HCT116 (cell line): ENCODE measurements at regions not wholly inside any gene's neighbourhood (a gene's known extent, or its start where the extent isn't known, plus 50 kb on each side); places are given as distances from the start of the nearest gene placed in this dataset.

Experiments used
- ATAC-seq: fragments of 200-7000 bp; cut with Tn5 transposase; 2 replicates; pipeline ENCODE4 v1.9.1; 2020; ENCODE audit warnings: mild to moderate bottlenecking, moderate library complexity
- BruUV-seq: library from RNA; stranded (reverse); fragments of 400-500 nt; replicated peaks from 2 replicates; lab custom pipeline; 2021; lab: Mats Ljungman, UMichigan
- CTCF ChIA-PET: fragments of 300-600 bp; sonication (Branson Sonifier 250); formaldehyde crosslinking; loops from one replicate; lab custom pipeline; 2021; ENCODE audit warnings: antibody characterized with exemption; lab: Charles Lee
- POLR2A ChIA-PET: fragments of 300-600, 350-600 bp; sonication (Branson Sonifier 250); formaldehyde crosslinking; loops from one replicate; lab custom pipeline; 2021; ENCODE audit warnings: antibody characterized with exemption; lab: Charles Lee
- RAD21 ChIA-PET, 2 experiments: fragments of 300-600 bp; sonication (Branson Sonifier 250); formaldehyde crosslinking; loops; one replicate each; lab custom pipeline; 2023; ENCODE audit warnings: low total read pairs in 2 of 2; ENCODE audit not compliant: uncharacterized antibody in 2 of 2, unreplicated experiment in 2 of 2, low non-redundant PET in 1 of 2; lab: Charles Lee
- DNase-seq: peaks from one replicate; pipeline ENCODE4 v3.0.0-alpha.2; 2010; ENCODE audit warnings: low read depth, low spot score
- H2AFZ ChIP-seq: fragments of 200-600 bp; shearing (Covaris generic), sonication (generic); 2 replicates; pipeline ENCODE4 v1.6.1; 2017; ENCODE audit warnings: low read depth, mixed run types, mixed read lengths, antibody characterized with exemption, low read length; ENCODE audit not compliant: poor library complexity, severe bottlenecking
- H3K27ac ChIP-seq: 2 replicates; pipeline ENCODE4 v1.5.1; 2012; ENCODE audit warnings: low read depth, low read length
- H3K27me3 ChIP-seq: fragments of 200-600 bp; sonication (generic); 2 replicates; pipeline ENCODE4 v1.6.1; 2016; ENCODE audit warnings: mixed run types, low read length, mixed read lengths; ENCODE audit not compliant: insufficient read depth
- H3K36me3 ChIP-seq, 2 experiments: fragments of 200-500 bp in 1 of 2; fragments of 200-600 bp in 1 of 2; sonication (Bioruptor generic) in 1 of 2; sonication (generic) in 1 of 2; 2 replicates each; pipeline versions ENCODE4 v1.5.1 to v1.6.1; 2014 to 2016; ENCODE audit warnings: low read length in 2 of 2, inconsistent platforms in 1 of 2, mixed read lengths in 1 of 2, mixed run types in 1 of 2; ENCODE audit not compliant: insufficient read depth in 2 of 2, control insufficient read depth in 1 of 2
- H3K4me1 ChIP-seq, 2 experiments: fragments of 200-600 bp in 1 of 2; sonication (generic) in 1 of 2; 2 replicates each; pipeline versions ENCODE4 v1.5.1 to v1.6.1; 2012 to 2017; ENCODE audit warnings: low read length in 2 of 2, inconsistent platforms in 1 of 2, mild to moderate bottlenecking in 1 of 2, mixed read lengths in 1 of 2, mixed run types in 1 of 2, moderate library complexity in 1 of 2; ENCODE audit not compliant: insufficient read depth in 2 of 2, control insufficient read depth in 1 of 2
- H3K4me2 ChIP-seq: fragments of 200-600 bp; sonication (generic); 2 replicates; pipeline ENCODE4 v1.6.1; 2017; ENCODE audit warnings: mixed run types, low read length, mixed read lengths
- H3K4me3 ChIP-seq, 2 experiments: fragments of 200-600 bp in 1 of 2; sonication (generic) in 1 of 2; replicated peaks in 1 of 2; 2 replicates each; pipeline ENCODE4 v1.5.1; 2011 to 2016; ENCODE audit warnings: low read length in 2 of 2, control low read depth in 1 of 2, low read depth in 1 of 2, mild to moderate bottlenecking in 1 of 2, mixed read lengths in 1 of 2, mixed run types in 1 of 2
- H3K79me2 ChIP-seq: fragments of 200-600 bp; sonication (generic); 2 replicates; pipeline ENCODE4 v1.6.1; 2017; ENCODE audit warnings: mild to moderate bottlenecking, mixed run types, low read length, moderate library complexity, mixed read lengths; ENCODE audit not compliant: insufficient read depth
- H3K9ac ChIP-seq: fragments of 200-600 bp; sonication (generic); 2 replicates; pipeline ENCODE4 v1.6.1; 2016; ENCODE audit warnings: low read length, mixed read lengths
- H3K9me2 ChIP-seq: fragments of 200-600 bp; sonication (generic), shearing (Covaris generic); 2 replicates; pipeline ENCODE4 v1.6.1; 2017; ENCODE audit warnings: mixed run types, mild to moderate bottlenecking, moderate library complexity; ENCODE audit not compliant: insufficient read depth
- H3K9me3 ChIP-seq, 2 experiments: fragments of 200-500 bp in 1 of 2; fragments of 200-600 bp in 1 of 2; sonication (Bioruptor generic) in 1 of 2; sonication (generic) in 1 of 2; 2 replicates each; pipeline ENCODE4 v1.6.1; 2014 to 2017; ENCODE audit warnings: low read length in 2 of 2, mixed read lengths in 2 of 2, inconsistent platforms in 1 of 2, low read depth in 1 of 2, mild to moderate bottlenecking in 1 of 2, mixed run types in 1 of 2, moderate library complexity in 1 of 2; ENCODE audit not compliant: control insufficient read depth in 1 of 2, insufficient read depth in 1 of 2
- H4K20me1 ChIP-seq: fragments of 200-600 bp; sonication (generic), shearing (Covaris generic); 2 replicates; pipeline ENCODE4 v1.6.1; 2017; ENCODE audit warnings: mixed run types, mild to moderate bottlenecking, moderate library complexity; ENCODE audit not compliant: insufficient read depth
- CEBPB ChIP-seq: IDR thresholded peaks from 2 replicates; pipeline ENCODE4 v1.6.1; 2012; ENCODE audit warnings: low read depth
- FOSL1 ChIP-seq: IDR thresholded peaks from 2 replicates; pipeline ENCODE4 v1.6.1; 2012; ENCODE audit warnings: low read depth
- POLR2AphosphoS5 ChIP-seq: IDR thresholded peaks from 2 replicates; pipeline ENCODE4 v1.6.1; 2011; ENCODE audit warnings: mild to moderate bottlenecking, low read depth, low read length, moderate library complexity
- SIN3A ChIP-seq: IDR thresholded peaks from 2 replicates; pipeline ENCODE4 v1.6.1; 2012; ENCODE audit warnings: low read depth
- YY1 ChIP-seq: IDR thresholded peaks from 2 replicates; pipeline ENCODE4 v1.6.1; 2011; ENCODE audit warnings: low read length, low read depth, moderate library complexity, mild to moderate bottlenecking; ENCODE audit not compliant: insufficient replicate concordance; ENCODE audit errors: extremely low read depth
- ZFX ChIP-seq: fragments of 450-650 bp; IDR thresholded peaks from 2 replicates; pipeline ENCODE4 v1.6.1; 2017
- intact Hi-C: fragments of 100-400 bp; cut with micrococcal nuclease; formaldehyde crosslinking; loops from 2 replicates; pipeline ENCODE4 v1.10.0; 2022

DNA sequence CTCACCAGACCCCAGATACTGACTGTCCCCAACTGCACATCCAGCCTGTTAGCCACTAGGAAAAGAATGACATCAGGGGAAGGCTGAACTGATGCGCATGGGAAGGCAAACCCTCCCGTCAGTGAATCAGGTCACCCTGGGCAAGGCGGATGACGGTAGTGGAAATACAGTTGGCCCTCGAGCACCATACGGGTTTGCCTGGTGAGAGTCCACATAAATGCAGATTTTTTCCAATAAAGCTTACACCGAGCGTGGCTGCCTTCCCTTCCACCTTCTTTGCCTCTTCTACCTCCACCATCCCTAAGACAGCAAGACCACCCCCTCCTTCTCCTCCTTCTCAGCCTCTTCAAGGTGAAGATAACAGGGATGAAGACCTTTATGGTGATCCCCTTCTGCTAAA lies 236.1 kb upstream of the TNRC6C start:
- intact Hi-C loops: no loop called here
- Histone ChIP-seq H3K9me2 (no peaks in the 10 kb centered on the region), H3K9ac (no peak overlapping the region), H2AFZ (no peak overlapping the region), H3K4me2 (no peak overlapping the region), H3K36me3 (no peaks in the 10 kb centered on the region), H3K4me3 (no peak overlapping the region), H3K27me3 (peaks cover 9% of the 10 kb centered on the region; the same call in 1 of the 2 replicates), H3K27ac (no peak overlapping the region), H3K9me3 (peaks cover 3 to 4% of the 10 kb centered on the region in 2 experiments; a peak in 1 of 4 replicates), H4K20me1 (no peaks in the 10 kb centered on the region), H3K79me2 (no peaks in the 10 kb centered on the region), H3K4me1 (no peaks in the 10 kb centered on the region)
- ChIA-PET CTCF (no interaction called here), RAD21 (no interaction called here), POLR2A (no interaction called here)
- no peak for TF ChIP-seq SIN3A
- TF ChIP-seq ZFX: no peak
- BruUV-seq: no TSS peak
- no peak for DNase-seq
- no peak for ATAC-seq

DNA sequence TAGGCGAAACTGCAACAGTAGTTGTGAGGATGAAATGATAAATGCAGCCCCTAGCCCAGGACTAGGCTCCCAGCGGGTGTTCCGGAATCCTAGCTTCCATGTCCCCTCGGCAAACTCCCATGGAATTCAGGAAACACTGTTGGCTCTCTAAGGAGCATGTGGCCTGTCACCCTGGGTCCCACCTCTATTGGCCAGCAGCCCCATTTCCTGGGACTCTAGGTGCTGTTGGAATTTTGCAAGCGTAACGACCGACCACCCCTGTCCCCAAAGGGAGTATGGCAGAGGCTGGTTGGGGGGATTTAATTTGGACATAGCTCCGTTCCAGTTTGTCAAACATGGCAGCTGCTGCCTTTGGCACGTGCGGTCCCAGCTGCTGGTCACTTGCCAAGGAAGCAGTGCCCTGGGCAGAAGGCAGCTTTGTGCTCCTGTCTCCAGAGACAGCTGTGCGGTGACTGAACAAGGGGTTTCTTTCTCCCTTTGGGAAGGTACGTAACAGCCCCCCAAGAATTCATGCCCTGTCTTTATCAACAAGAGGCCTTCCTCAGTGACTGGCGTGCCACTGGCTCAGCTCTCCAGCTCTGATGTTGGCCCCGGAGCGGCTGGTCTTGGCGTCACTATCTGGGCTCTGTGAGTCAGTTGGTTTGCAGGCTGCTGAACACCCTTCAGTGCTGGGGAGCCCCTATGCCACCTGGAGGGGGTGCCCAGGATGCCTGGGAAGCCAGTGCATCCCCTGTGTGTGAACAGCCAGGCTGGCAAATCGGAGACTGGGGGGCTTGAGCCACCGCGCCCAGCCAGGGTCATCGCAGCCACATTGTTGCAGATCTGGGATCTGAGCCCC lies 235.2 kb upstream of the TNRC6C start:
- H3K4me3 ChIP-seq: no peak overlapping the region
- H3K27ac ChIP-seq: no peak overlapping the region
- ChIA-PET CTCF (no interaction called here), RAD21 (no interaction called here), POLR2A (no interaction called here)
- DNase-seq (no peak), ATAC-seq (no peak)
- H2AFZ ChIP-seq: no peak overlapping the region
- no peak for TF ChIP-seq FOSL1
- no peak for TF ChIP-seq YY1
- TF ChIP-seq CEBPB: no peak
- TF ChIP-seq SIN3A: no peak
- TF ChIP-seq ZFX: no peak
- no peak for TF ChIP-seq POLR2AphosphoS5
- H4K20me1 ChIP-seq: no peaks in the 10 kb centered on the region
- no peak overlapping the region for H3K4me2 ChIP-seq
- no peak overlapping the region for H3K9ac ChIP-seq
- no peaks in the 10 kb centered on the region for H3K4me1 ChIP-seq
- H3K9me3 ChIP-seq: peaks cover 2 to 4% of the 10 kb centered on the region in 2 experiments; a peak in 1 of 4 replicates
- peaks cover 9% of the 10 kb centered on the region; the same call in 1 of the 2 replicates for H3K27me3 ChIP-seq
- intact Hi-C loops: no loop called here
- H3K79me2 ChIP-seq: no peaks in the 10 kb centered on the region
- BruUV-seq: no TSS peak
- H3K36me3 ChIP-seq: no peaks in the 10 kb centered on the region
- H3K9me2 ChIP-seq: no peaks in the 10 kb centered on the region
